BLaER1 treated with 17β-estradiol and CSF1 and Interleukin-3, amounts not matched to agents 10 nM and 100 nM (cell line): ENCODE measurements at regions not wholly inside any gene's neighbourhood (a gene's known extent, or its start where the extent isn't known, plus 50 kb on each side); places are given as distances from the start of the nearest gene placed in this dataset.

Source experiments
- H3K27ac ChIP-seq, 11 experiments: shearing (Covaris generic); formaldehyde crosslinking; 2 replicates each; pipeline ENCODE4 v1.8.1; 2022
- H3K27me3 ChIP-seq, 11 experiments: shearing (Covaris generic); formaldehyde crosslinking; 2 replicates each; pipeline ENCODE4 v1.8.1; 2022
- H3K36me3 ChIP-seq, 11 experiments: shearing (Covaris generic); formaldehyde crosslinking; 2 replicates each; pipeline ENCODE4 v1.8.1; 2022
- H3K4me1 ChIP-seq, 10 experiments: shearing (Covaris generic); formaldehyde crosslinking; 2 replicates each; pipeline ENCODE4 v1.8.1; 2022
- H3K4me2 ChIP-seq, 11 experiments: shearing (Covaris generic); formaldehyde crosslinking; 2 replicates each; pipeline ENCODE4 v1.8.1; 2022
- H3K4me3 ChIP-seq, 10 experiments: shearing (Covaris generic); formaldehyde crosslinking; 2 replicates each; pipeline ENCODE4 v1.8.1; 2022
- H3K9ac ChIP-seq, 11 experiments: shearing (Covaris generic); formaldehyde crosslinking; 2 replicates each; pipeline ENCODE4 v1.8.1; 2022
- H3K9me3 ChIP-seq, 11 experiments: shearing (Covaris generic); formaldehyde crosslinking; replicated peaks in 1 of 11; 2 replicates each; pipeline ENCODE4 v1.8.1; 2022
- H4K20me1 ChIP-seq, 11 experiments: shearing (Covaris generic); formaldehyde crosslinking; 2 replicates each; pipeline ENCODE4 v1.8.1; 2022
- Cebpa-rat ChIP-seq, 11 experiments: shearing (Covaris generic); IDR thresholded peaks; 2 replicates each; pipeline ENCODE4 v1.8.1; 2022

DNA sequence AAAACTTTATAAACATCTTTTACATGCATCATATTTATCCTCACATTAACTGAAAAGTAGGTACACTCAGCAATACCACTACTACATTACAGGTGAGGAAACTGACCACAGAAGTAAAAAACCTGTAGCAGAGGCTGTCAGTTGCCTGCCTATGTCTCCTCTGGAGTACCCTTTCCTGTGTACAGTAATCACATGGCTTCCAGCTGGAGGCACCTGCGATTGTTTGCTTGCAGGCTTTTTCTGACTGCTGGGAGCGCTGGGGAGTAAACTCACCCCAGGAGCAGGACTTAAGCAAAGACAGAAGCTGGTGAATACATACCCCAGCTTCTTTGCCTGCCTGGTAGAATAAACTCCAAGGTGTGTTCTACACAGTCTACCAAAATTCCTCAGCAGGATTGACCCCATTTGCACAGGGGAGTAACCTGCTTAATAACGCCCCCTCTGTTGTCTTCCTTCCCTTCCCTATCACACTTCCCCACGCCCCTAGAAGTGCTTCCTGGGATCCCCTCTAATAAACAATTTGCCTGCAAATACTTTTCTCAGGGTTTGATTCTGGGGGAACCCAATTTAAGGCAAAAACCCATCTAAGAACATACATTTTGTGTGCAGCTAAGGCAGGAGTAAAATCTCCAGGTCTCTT, 138.9 kb downstream of the PTH2R start:
- no peaks in the 10 kb centered on the region for H3K27me3 ChIP-seq
- H3K9ac ChIP-seq: no peak overlapping the region
- no peak overlapping the region for H3K4me3 ChIP-seq
- no peak overlapping the region for H3K4me2 ChIP-seq
- no peak overlapping the region for H3K27ac ChIP-seq
- H3K4me1 ChIP-seq: no peaks in the 10 kb centered on the region
- H4K20me1 ChIP-seq: no peaks in the 10 kb centered on the region
- no peaks in the 10 kb centered on the region for H3K9me3 ChIP-seq
- no peaks in the 10 kb centered on the region for H3K36me3 ChIP-seq
- no peak for TF ChIP-seq Cebpa-rat (IDR thresholded peaks at IDR 0.05)

DNA sequence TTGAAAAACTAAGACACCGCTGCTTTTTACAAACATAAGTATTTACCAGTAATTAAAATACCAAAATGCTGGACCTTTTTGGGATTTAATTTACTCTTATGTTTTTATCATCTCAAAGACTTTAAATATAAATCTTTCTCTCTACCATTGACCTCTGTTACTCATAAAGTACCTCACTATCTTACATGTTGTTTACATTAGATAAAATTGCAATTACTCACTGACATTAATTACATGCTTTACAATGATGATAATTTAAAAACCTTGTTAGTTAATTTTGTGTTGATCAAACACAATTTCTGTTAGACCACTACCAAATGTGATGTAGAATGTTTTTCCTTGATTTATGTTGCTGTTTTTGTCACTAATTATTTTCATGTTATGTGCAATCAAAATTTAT, 139.5 kb downstream of the PTH2R start:
- Histone ChIP-seq H3K9ac (no peak overlapping the region), H3K4me2 (no peak overlapping the region), H3K27me3 (no peaks in the 10 kb centered on the region), H4K20me1 (no peaks in the 10 kb centered on the region), H3K36me3 (no peaks in the 10 kb centered on the region), H3K4me1 (no peaks in the 10 kb centered on the region), H3K9me3 (no peaks in the 10 kb centered on the region), H3K27ac (no peak overlapping the region), H3K4me3 (no peak overlapping the region)
- no peak for TF ChIP-seq Cebpa-rat (IDR thresholded peaks at IDR 0.05)

DNA sequence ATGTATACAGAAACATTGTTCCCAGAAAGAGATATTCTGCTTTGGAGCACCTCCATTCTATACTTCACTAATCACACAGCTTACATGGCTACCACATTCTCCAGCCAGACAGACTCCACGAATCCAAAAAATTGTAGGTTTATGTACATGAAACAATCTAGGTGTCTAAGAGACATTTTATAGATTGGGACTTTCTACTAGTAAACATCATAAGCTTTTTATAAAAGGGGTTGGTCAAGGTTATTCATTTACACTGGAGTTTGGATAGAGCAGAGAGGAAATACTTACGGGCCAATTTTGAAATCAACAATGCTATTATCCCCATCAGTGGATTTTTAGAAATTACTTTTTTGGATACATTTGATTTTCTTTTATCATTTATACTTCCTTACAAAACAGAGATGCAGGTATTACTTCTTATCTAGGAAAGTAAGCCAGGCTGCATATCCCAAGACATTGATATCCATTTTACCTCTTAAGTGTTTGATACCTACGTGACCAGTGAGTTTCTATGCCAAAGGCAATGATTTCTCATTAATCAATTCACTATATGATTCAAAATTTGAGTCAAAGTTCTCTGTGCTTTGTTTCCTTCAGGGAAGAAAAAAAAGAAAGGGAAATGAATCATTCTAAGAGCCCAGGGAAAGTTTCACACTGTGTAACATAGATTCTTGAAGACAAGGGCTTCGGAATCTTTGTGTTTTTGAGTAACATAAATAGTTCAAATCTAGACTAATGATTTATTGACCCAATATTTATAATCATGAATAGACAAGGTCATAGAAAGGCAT, 140.5 kb downstream of the PTH2R start:
- no peaks in the 10 kb centered on the region for H3K4me1 ChIP-seq
- no peak for TF ChIP-seq Cebpa-rat (IDR thresholded peaks at IDR 0.05)
- peaks cover 0 to 3% (median 0%) of the 10 kb centered on the region in 11 experiments; a peak in 1 of 22 replicates for H3K9me3 ChIP-seq

DNA sequence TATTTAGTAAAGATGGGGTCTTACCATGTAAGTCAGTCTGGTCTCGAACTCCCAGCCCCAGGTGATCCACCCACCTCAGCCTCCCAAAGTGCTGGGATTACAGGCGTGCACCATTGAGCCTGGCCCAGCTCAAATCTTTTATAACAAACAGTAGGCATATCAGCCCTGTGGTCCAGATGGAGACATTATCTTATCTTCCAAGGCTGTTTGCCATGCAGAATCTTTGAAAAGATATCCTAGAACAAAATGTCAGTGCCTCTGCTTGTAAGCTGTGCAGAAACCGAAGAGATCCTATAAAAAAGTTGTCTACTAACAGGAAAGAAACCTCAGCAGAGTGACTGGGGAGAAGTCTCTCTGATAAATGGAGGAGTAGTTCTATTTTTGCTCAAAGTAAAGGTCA, 142.1 kb downstream of the PTH2R start:
- Histone ChIP-seq H3K9ac (no peak overlapping the region), H3K36me3 (no peaks in the 10 kb centered on the region), H3K4me1 (no peaks in the 10 kb centered on the region), H3K9me3 (peaks cover 0 to 3% (median 0%) of the 10 kb centered on the region in 11 experiments; a peak in 1 of 22 replicates), H3K4me2 (no peak overlapping the region), H4K20me1 (no peaks in the 10 kb centered on the region), H3K27ac (no peak overlapping the region), H3K4me3 (no peak overlapping the region), H3K27me3 (no peaks in the 10 kb centered on the region)
- TF ChIP-seq Cebpa-rat (IDR thresholded peaks at IDR 0.05): no peak

More for the DNA sequence above, 140.5 kb downstream of the PTH2R start:
- no peak overlapping the region for H3K9ac ChIP-seq
- H3K27ac ChIP-seq: no peak overlapping the region
- no peaks in the 10 kb centered on the region for H3K27me3 ChIP-seq
- no peak overlapping the region for H3K4me3 ChIP-seq
- no peaks in the 10 kb centered on the region for H3K36me3 ChIP-seq
- no peaks in the 10 kb centered on the region for H4K20me1 ChIP-seq
- H3K4me2 ChIP-seq: no peak overlapping the region

DNA sequence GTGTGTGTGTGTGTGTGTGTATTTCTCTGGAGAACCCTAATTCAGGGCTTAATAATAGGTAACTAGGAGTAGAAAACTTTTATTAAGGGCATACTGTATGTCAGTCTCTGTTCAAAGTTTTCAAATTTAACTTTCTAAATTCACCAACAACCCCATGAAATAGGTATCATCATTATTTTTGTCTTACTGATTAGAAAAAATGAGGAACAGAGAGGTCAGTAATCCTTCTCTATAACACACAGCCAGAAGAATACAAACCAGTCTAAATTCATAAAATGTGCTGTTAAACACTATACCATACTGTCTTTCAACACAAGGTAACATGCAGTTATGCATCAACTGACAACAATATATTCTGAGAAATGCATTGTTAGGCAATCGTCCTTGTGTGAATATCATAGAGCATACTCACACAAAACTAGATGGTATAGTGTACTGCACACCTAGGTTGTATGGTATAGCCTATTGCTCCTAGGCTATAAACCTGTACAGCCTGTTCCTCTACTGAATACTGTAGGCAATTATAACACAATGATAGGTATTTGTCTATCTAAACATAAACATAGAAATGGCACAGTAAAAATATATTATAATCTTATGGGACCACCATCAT, 143.1 kb downstream of the PTH2R start:
- no peak overlapping the region for H3K9ac ChIP-seq
- H3K36me3 ChIP-seq: no peaks in the 10 kb centered on the region
- no peaks in the 10 kb centered on the region for H4K20me1 ChIP-seq
- TF ChIP-seq Cebpa-rat (IDR thresholded peaks at IDR 0.05): no peak
- no peaks in the 10 kb centered on the region for H3K27me3 ChIP-seq
- H3K9me3 ChIP-seq: peaks cover 0 to 3% (median 0%) of the 10 kb centered on the region in 11 experiments; a peak in 1 of 22 replicates
- no peak overlapping the region for H3K27ac ChIP-seq
- H3K4me3 ChIP-seq: no peak overlapping the region
- H3K4me2 ChIP-seq: no peak overlapping the region
- no peaks in the 10 kb centered on the region for H3K4me1 ChIP-seq

DNA sequence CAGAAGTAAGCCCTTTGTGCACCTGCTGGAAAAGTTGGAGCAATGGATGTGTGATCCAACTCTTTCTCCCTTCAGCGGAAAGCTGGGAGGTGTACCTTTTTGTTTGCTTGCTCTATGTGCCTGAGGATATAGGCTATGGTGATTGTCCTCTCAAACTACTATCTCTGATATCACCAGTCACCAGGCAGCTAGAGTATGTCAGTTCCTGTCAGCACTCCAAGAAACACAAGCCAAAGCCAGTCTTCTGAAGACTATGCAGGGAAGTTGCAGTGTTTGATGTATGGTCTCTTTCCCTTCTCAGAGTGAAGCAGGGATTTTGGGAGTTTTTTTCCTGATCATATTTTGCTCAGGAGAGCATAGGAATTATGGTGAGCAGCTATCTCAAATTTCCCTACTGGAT, 146.4 kb downstream of the PTH2R start:
- H3K27ac ChIP-seq: no peak overlapping the region
- no peaks in the 10 kb centered on the region for H3K36me3 ChIP-seq
- peaks cover 0 to 3% (median 0%) of the 10 kb centered on the region in 11 experiments; a peak in 1 of 22 replicates for H3K9me3 ChIP-seq
- H3K4me2 ChIP-seq: no peak overlapping the region
- TF ChIP-seq Cebpa-rat (IDR thresholded peaks at IDR 0.05): no peak
- H3K27me3 ChIP-seq: no peaks in the 10 kb centered on the region
- H3K9ac ChIP-seq: no peak overlapping the region
- H3K4me3 ChIP-seq: no peak overlapping the region
- H4K20me1 ChIP-seq: no peaks in the 10 kb centered on the region
- no peaks in the 10 kb centered on the region for H3K4me1 ChIP-seq

DNA sequence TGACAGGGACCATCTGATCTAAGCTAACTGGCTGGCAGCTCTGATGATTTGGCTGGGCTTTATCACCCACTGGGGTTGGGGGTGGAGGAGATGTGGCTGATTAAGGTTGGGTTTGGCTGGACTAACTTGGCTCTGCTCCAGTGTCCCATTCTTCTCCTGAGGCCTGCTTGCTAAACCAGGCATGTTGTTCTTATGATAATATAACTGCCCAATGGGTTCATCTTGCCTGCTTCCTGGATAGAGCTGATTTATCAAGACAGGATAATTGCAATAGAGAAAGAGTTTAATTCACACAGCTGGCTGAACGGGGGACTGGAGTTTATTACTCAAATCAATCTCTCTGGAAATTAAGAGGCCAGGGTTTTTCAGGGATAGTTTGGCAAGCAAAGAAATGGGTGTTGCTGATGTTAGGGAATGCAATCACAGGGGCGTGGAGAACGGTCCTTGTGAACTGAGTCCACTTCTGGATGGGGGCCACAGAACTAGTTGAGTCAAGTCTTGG, 150.4 kb downstream of the PTH2R start:
- H4K20me1 ChIP-seq: no peaks in the 10 kb centered on the region
- no peaks in the 10 kb centered on the region for H3K4me1 ChIP-seq
- no peak overlapping the region for H3K27ac ChIP-seq
- no peak for TF ChIP-seq Cebpa-rat (IDR thresholded peaks at IDR 0.05)
- H3K9me3 ChIP-seq: peaks cover 0 to 5% (median 1%) of the 10 kb centered on the region in 11 experiments; a peak in 5 of 22 replicates
- H3K9ac ChIP-seq: no peak overlapping the region
- no peak overlapping the region for H3K4me2 ChIP-seq
- no peaks in the 10 kb centered on the region for H3K36me3 ChIP-seq
- no peaks in the 10 kb centered on the region for H3K27me3 ChIP-seq
- no peak overlapping the region for H3K4me3 ChIP-seq

DNA sequence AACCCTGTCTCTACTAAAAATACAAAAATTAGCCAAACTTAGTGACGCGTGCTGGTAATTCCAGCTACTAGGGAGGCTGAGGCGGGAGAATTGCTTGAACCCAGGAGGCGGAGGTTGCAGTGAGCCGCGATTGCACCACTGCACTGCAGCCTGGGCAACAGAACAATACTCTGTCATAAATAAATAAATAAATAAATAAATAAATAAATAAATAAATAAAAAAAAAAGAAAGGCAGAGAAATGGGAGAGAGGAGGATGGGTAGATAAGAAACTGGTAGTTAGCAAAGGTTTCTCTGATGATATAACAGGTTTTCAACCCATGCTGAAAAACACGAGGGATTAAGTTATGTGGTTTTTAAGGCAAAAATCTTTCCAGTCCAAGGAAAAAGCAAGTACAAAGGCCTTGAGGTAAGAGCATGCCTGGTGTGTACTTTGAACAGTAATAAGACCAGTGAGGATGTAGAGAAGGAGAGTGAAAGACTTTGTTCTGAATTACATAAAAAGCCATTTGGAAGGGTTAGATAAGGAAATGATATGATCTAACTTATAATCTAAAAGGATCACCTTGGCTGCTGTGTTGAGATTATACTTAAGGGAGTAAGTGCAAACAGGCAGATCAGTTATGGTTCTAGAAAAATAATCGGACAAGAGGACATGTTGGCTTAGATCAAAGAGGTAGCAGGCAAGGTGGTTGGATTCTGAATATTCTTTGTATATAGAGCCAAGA, 159.3 kb downstream of the PTH2R start:
- no peaks in the 10 kb centered on the region for H3K4me1 ChIP-seq
- H4K20me1 ChIP-seq: no peaks in the 10 kb centered on the region
- no peak overlapping the region for H3K27ac ChIP-seq
- no peaks in the 10 kb centered on the region for H3K27me3 ChIP-seq
- H3K4me2 ChIP-seq: no peak overlapping the region
- H3K36me3 ChIP-seq: no peaks in the 10 kb centered on the region
- no peak for TF ChIP-seq Cebpa-rat (IDR thresholded peaks at IDR 0.05)
- H3K9me3 ChIP-seq: peaks cover 7 to 17% (median 14%) of the 10 kb centered on the region in 11 experiments; a peak in 19 of 22 replicates
- H3K4me3 ChIP-seq: no peak overlapping the region
- no peak overlapping the region for H3K9ac ChIP-seq

DNA sequence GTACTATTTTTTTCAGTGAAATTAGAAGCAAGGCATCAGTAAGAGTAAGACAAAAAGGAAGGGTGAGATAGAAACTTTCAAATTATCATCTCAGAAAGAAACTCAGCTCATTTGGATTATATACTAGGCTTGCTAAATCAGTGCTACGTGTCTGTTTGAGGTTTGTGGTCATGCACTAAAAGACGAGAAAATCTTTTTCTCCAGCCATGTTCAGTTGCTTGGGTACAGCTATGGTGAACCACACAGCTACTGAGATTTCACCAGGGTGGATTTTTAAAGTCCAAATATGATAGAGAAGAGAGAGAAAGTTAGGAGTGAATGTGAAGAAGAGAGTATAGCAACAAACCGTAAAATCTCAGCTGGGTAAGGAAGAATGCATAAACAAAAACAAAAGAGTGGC, 161.6 kb downstream of the PTH2R start:
- Histone ChIP-seq H3K27me3 (no peaks in the 10 kb centered on the region), H3K9ac (no peak overlapping the region), H3K4me2 (no peak overlapping the region), H4K20me1 (no peaks in the 10 kb centered on the region), H3K36me3 (no peaks in the 10 kb centered on the region), H3K27ac (no peak overlapping the region), H3K4me1 (no peaks in the 10 kb centered on the region), H3K4me3 (no peak overlapping the region), H3K9me3 (peaks cover 0 to 2% (median 1%) of the 10 kb centered on the region in 11 experiments; a peak in 13 of 22 replicates)
- no peak for TF ChIP-seq Cebpa-rat (IDR thresholded peaks at IDR 0.05)
